Kidney epithelial cell (primary cell): ENCODE measurements at regions not wholly inside any gene's neighbourhood (a gene's known extent, or its start where the extent isn't known, plus 50 kb on each side); places are given as distances from the start of the nearest gene placed in this dataset.

Experiments used
- DNase-seq: peaks from one replicate; pipeline ENCODE4 v3.0.0-alpha.2; 2010; ENCODE audit warnings: low read depth
- H3K27me3 ChIP-seq: 2 replicates; pipeline ENCODE4 v1.6.0; 2011; ENCODE audit warnings: low read length; ENCODE audit not compliant: control insufficient read depth, insufficient read depth
- H3K36me3 ChIP-seq: 2 replicates; pipeline ENCODE4 v1.5.1; 2011; ENCODE audit warnings: low read length; ENCODE audit not compliant: control insufficient read depth, insufficient read depth
- H3K4me3 ChIP-seq: 2 replicates; pipeline ENCODE4 v1.5.1; 2011; ENCODE audit warnings: low read depth, mild to moderate bottlenecking, control low read depth, low read length
- CTCF ChIP-seq: IDR thresholded peaks from 2 replicates; pipeline ENCODE4 v1.5.1; 2011; ENCODE audit warnings: mild to moderate bottlenecking, moderate library complexity, low read length, control low read depth, inconsistent platforms; ENCODE audit not compliant: insufficient read depth, poor library complexity, severe bottlenecking

GRCh38 chr7:54242776-54243175 is 299.4 kb upstream of the VSTM2A start:
- DNase-seq = no peak
- TF ChIP-seq CTCF = no peak
- Histone ChIP-seq H3K4me3 (no peak overlapping the region), H3K36me3 (no peaks in the 10 kb centered on the region), H3K27me3 (no peaks in the 10 kb centered on the region)

DNA sequence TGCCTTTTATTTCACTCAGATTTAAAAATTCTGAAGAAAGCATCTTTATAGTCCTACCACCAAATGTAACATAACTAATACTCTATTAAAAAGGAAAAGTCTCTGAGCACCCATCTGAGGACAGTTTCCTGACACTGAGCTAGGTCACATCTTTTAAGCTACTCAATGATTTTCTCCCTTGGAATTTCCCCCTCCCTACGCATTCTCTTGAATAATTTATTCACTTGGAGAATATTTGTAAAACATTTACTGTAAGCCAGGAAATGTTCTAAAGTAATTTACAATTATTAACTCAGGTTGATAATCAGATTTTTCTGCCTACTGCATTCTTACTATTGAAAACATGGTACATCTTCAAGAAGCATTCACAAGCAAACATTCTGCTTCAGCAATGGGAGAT is 297.2 kb upstream of the VSTM2A start:
- H3K36me3 ChIP-seq = no peaks in the 10 kb centered on the region

GRCh38 chr7:54249686-54250085 is 292.5 kb upstream of the VSTM2A start:
- Histone ChIP-seq H3K4me3 (no peak overlapping the region), H3K36me3 (no peaks in the 10 kb centered on the region), H3K27me3 (no peaks in the 10 kb centered on the region)
- TF ChIP-seq CTCF = no peak
- no peak for DNase-seq

More for the DNA sequence above, 297.2 kb upstream of the VSTM2A start:
- H3K4me3 ChIP-seq = no peak overlapping the region
- no peaks in the 10 kb centered on the region for H3K27me3 ChIP-seq
- no peak for TF ChIP-seq CTCF
- no peak for DNase-seq

DNA sequence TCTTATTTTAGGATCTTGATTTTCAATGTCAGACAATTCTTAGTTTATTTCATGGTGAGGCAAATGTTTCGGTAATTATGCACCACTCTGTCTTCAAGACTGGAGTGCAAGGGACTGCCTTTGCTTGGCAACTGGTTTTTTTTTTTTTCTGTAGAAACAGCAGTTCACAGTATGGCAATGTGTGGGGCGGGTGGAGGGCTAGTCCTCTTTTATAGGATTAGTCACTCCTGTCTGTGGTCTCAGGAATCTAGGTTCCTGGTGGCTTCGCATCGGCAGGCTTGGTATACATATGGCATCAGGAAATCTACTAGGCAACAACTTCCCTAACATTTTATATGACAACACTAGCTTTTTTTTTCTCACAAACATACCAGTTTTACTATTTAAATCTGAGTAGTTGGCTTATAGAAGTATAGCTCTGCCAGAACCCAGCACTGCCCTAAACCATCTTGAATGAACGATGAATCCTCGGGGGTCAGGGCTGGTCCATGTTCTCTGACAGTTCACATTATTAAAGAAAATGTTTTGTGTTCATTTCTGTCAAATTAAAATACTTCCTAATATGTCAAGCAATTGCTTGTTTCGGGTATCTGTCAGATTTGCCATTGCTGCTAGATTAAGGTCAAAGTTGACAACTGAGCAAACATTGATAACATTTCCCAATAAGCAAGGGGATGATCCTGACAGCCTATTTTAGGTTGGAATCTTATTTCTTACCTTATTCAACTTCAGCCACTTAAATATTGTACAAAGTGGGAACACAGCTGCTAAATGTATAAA is 289.7 kb upstream of the VSTM2A start:
- Histone ChIP-seq H3K27me3 (no peaks in the 10 kb centered on the region), H3K36me3 (no peaks in the 10 kb centered on the region), H3K4me3 (no peak overlapping the region)
- no peak for DNase-seq
- no peak for TF ChIP-seq CTCF

GRCh38 chr7:54253036-54253373 is 289.2 kb upstream of the VSTM2A start:
- Histone ChIP-seq H3K4me3 (no peak overlapping the region), H3K27me3 (no peaks in the 10 kb centered on the region), H3K36me3 (no peaks in the 10 kb centered on the region)
- no peak for TF ChIP-seq CTCF
- DNase-seq = no peak

- Histone ChIP-seq H3K27me3 (no peaks in the 10 kb centered on the region), H3K4me3 (no peak overlapping the region), H3K36me3 (no peaks in the 10 kb centered on the region)
- no peak for TF ChIP-seq CTCF
- no peak for DNase-seq
These were observed 286.9 kb upstream of the VSTM2A start for GRCh38 chr7:54255242-54255641.
